ENCODE measurements at regions not wholly inside any gene's neighbourhood (a gene's known extent, or its start where the extent isn't known, plus 50 kb on each side); places are given as distances from the start of the nearest gene placed in this dataset.

DNA sequence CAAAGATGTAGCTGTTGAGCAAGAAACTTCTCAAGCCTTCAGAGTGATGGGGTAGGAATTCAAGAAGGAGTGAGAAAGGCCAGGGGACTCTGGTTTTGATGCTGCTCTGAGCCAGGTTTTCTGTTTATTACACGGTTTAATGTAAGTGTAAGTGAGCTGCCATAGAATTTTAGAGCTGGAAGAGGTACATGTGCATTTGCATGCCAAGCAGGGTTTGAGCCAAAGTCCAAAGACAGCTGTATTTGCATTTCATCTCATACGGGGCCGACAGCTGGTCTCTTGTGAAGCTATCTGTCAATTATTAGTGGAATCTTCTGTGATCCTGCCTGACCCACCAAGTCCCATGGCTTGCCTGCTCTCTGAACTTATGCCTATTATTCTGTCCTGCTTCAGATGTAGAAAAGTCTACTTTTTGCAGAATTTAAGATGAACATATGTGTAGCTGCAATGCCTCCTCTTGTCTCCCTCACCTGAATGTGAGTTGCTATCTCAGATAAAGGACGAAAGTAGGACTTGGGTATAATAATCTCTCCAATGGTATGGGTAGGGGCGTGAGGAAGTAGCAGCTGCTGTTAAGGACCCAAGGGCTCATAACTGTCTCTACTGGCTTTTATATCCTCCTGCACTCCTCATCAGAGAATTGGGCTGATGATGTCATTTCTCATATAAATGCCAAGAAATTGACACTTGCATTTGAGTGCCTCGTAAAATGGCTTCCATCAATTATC, 160.0 kb downstream of the SQOR start:
- no peak overlapping the region for H3K27ac ChIP-seq (ENCODE audit: low read length)
- no peak for DNase-seq

DNA sequence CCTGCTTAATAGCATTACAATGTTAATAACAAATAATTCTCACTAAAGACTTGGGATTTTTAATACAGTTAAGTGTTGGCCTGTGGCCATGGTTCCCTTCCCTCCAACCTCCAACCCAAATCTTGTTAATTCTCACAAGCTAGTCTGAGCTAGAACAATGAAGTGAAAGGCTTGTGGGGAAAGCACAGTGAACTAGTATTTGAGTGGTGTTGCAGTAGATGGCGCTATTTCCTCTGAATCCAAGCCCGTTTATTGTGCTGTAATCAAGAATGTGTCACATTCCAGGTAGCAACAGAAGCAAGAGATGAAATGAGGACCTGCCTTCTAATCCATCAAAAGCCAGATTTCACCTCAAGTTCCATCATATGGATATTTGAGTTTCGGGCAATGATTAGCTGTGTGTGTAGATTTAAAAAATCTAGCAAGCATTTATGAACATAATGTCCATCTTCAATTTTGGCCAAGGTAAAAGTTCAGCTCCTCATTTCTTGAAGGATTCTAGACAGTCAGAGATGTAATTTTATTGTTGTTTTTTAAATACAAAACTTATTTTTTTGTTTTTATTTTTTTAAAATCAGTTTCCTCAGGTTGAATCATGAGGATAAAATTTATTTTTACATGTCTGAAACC, 160.7 kb downstream of the SQOR start:
- DNase-seq = peak; percentile 64
- no peak overlapping the region for H3K4me3 ChIP-seq (ENCODE audit: low read length)
- no peaks in the 10 kb centered on the region for H3K9me3 ChIP-seq (replicated peaks; ENCODE audit: insufficient read depth, low read length)
- H3K9ac ChIP-seq (ENCODE audit: low read length) = no peak overlapping the region
- TF ChIP-seq EZH2phosphoT487 (IDR thresholded peaks at IDR 0.05; ENCODE audit: low read length) = no peak
- TF ChIP-seq EZH2 (optimal IDR thresholded peaks at IDR 0.05; ENCODE audit: low read depth, low read length) = no peak
- TF ChIP-seq, protein P1, sequence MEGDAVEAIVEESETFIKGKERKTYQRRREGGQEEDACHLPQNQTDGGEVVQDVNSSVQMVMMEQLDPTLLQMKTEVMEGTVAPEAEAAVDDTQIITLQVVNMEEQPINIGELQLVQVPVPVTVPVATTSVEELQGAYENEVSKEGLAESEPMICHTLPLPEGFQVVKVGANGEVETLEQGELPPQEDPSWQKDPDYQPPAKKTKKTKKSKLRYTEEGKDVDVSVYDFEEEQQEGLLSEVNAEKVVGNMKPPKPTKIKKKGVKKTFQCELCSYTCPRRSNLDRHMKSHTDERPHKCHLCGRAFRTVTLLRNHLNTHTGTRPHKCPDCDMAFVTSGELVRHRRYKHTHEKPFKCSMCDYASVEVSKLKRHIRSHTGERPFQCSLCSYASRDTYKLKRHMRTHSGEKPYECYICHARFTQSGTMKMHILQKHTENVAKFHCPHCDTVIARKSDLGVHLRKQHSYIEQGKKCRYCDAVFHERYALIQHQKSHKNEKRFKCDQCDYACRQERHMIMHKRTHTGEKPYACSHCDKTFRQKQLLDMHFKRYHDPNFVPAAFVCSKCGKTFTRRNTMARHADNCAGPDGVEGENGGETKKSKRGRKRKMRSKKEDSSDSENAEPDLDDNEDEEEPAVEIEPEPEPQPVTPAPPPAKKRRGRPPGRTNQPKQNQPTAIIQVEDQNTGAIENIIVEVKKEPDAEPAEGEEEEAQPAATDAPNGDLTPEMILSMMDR (IDR thresholded peaks at IDR 0.05; ENCODE audit: low read length) = peak; percentile 77
- no peak overlapping the region for H3K4me2 ChIP-seq (ENCODE audit: low read depth, low read length)
- H3F3A ChIP-seq (ENCODE audit: insufficient read depth, low read length) = no peaks in the 10 kb centered on the region
- no peaks in the 10 kb centered on the region for H3K9me2 ChIP-seq (replicated peaks; ENCODE audit: insufficient read depth, low read length)
- H3K27me3 ChIP-seq (replicated peaks; ENCODE audit: insufficient read depth, low read length) = no peaks in the 10 kb centered on the region
- no peaks in the 10 kb centered on the region for H4K20me1 ChIP-seq (ENCODE audit: insufficient read depth, low read length)
- H2AFZ ChIP-seq (ENCODE audit: low read length) = no peak overlapping the region
- peaks cover 3% of the 10 kb centered on the region; the same call in 1 of the 2 replicates for H3K4me1 ChIP-seq (ENCODE audit: low read length)
- H3K36me3 ChIP-seq (replicated peaks; ENCODE audit: insufficient read depth, low read length) = no peaks in the 10 kb centered on the region
- H3K79me2 ChIP-seq (ENCODE audit: low read length) = no peaks in the 10 kb centered on the region
- no peak overlapping the region for H3K27ac ChIP-seq (ENCODE audit: low read length)

More for the DNA sequence above, 160.0 kb downstream of the SQOR start:
- Histone ChIP-seq H3K79me2 (ENCODE audit: low read length) (no peaks in the 10 kb centered on the region), H3K9ac (ENCODE audit: low read length) (no peak overlapping the region), H3K4me3 (ENCODE audit: low read length) (no peak overlapping the region), H2AFZ (ENCODE audit: low read length) (no peak overlapping the region), H3K4me2 (ENCODE audit: low read depth, low read length) (no peak overlapping the region), H3F3A (ENCODE audit: insufficient read depth, low read length) (no peaks in the 10 kb centered on the region), H3K9me3 (replicated peaks; ENCODE audit: insufficient read depth, low read length) (no peaks in the 10 kb centered on the region), H4K20me1 (ENCODE audit: insufficient read depth, low read length) (no peaks in the 10 kb centered on the region), H3K27me3 (replicated peaks; ENCODE audit: insufficient read depth, low read length) (no peaks in the 10 kb centered on the region), H3K9me2 (replicated peaks; ENCODE audit: insufficient read depth, low read length) (no peaks in the 10 kb centered on the region), H3K4me1 (ENCODE audit: low read length) (peaks cover 3% of the 10 kb centered on the region; the same call in 1 of the 2 replicates), H3K36me3 (replicated peaks; ENCODE audit: insufficient read depth, low read length) (no peaks in the 10 kb centered on the region)
- TF ChIP-seq EZH2phosphoT487 (IDR thresholded peaks at IDR 0.05; ENCODE audit: low read length) (no peak), EZH2 (optimal IDR thresholded peaks at IDR 0.05; ENCODE audit: low read depth, low read length) (no peak)
- TF ChIP-seq, protein P1 (IDR thresholded peaks at IDR 0.05; ENCODE audit: low read length) = no peak

DNA sequence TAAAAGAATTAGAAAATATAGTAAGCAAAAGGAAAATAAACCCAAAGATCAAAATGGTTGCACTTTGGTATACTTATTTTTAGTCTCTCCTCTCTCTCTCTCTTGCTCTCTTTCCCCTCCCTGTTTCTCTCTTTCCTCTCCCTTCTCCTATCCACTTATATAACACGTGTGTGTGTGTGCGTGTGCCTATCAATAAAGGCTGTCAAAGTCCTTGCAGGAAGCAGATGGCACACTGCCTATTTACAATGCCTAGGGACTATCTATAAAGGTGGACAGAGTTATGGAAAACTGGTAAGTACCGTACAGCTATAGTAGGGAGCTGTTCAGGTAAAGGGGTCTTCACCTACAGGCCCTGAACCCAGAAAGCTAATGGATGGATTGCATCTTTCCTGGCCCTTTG, 161.6 kb downstream of the SQOR start:
- DNase-seq = no peak
- H3K4me3 ChIP-seq (ENCODE audit: low read length) = no peak overlapping the region
- H2AFZ ChIP-seq (ENCODE audit: low read length) = no peak overlapping the region
- H3K4me1 ChIP-seq (ENCODE audit: low read length) = peaks cover 3% of the 10 kb centered on the region; the same call in 1 of the 2 replicates
- no peaks in the 10 kb centered on the region for H3K9me3 ChIP-seq (replicated peaks; ENCODE audit: insufficient read depth, low read length)
- no peaks in the 10 kb centered on the region for H4K20me1 ChIP-seq (ENCODE audit: insufficient read depth, low read length)
- no peak overlapping the region for H3K27ac ChIP-seq (ENCODE audit: low read length)
- no peaks in the 10 kb centered on the region for H3K79me2 ChIP-seq (ENCODE audit: low read length)
- no peak overlapping the region for H3K9ac ChIP-seq (ENCODE audit: low read length)
- no peak overlapping the region for H3K4me2 ChIP-seq (ENCODE audit: low read depth, low read length)
- TF ChIP-seq, protein P1 (IDR thresholded peaks at IDR 0.05; ENCODE audit: low read length) = no peak
- no peaks in the 10 kb centered on the region for H3K27me3 ChIP-seq (replicated peaks; ENCODE audit: insufficient read depth, low read length)
- no peaks in the 10 kb centered on the region for H3F3A ChIP-seq (ENCODE audit: insufficient read depth, low read length)
- H3K36me3 ChIP-seq (replicated peaks; ENCODE audit: insufficient read depth, low read length) = no peaks in the 10 kb centered on the region
- no peaks in the 10 kb centered on the region for H3K9me2 ChIP-seq (replicated peaks; ENCODE audit: insufficient read depth, low read length)

All from MM.1S (cell line).